ENCODE measurements at regions not wholly inside any gene's neighbourhood (a gene's known extent, or its start where the extent isn't known, plus 50 kb on each side); places are given as distances from the start of the nearest gene placed in this dataset.

GRCh38 chr10:118955531-118955930, 74.0 kb upstream of the NANOS1 start:
- Mint-ChIP-seq H3K36me3 (no peaks in the 10 kb centered on the region), H3K27ac (peak overlapping the region in 1 of 7 donors; percentile 5), H3K27me3 (peaks cover 2 to 15% of the 10 kb centered on the region in 2 donors), H3K9me3 (no peaks in the 10 kb centered on the region), H3K4me3 (no peak overlapping the region), H3K4me1 (peaks cover 0 to 3% (median under 1%) of the 10 kb centered on the region in 4 donors)
- no peaks in the 10 kb centered on the region for H3K36me3 ChIP-seq (ENCODE audit: insufficient read depth, low read length)
- DNase-seq: no peak
- ChIA-PET CTCF (ENCODE audit: partially characterized antibody) (interaction anchor here (0.8 kb wide), 1 partner anchor 397 kb away, joined by 3 read pairs; no protein-coding TSS in a partner anchor), POLR2A (ENCODE audit: partially characterized antibody) (no interaction called here)
- intact Hi-C loops (cut with micrococcal nuclease): no loop called here
- no peaks in the 10 kb centered on the region for H3K9me3 ChIP-seq (ENCODE audit: control insufficient read depth in 1 of 2, low read length in 2 of 2)
- no peaks in the 10 kb centered on the region for H3K27me3 ChIP-seq (ENCODE audit: insufficient read depth, low read length)
- no peak overlapping the region for H3K27ac ChIP-seq (ENCODE audit: low read depth, low read length)
- H3K4me3 ChIP-seq (ENCODE audit: low read length in 2 of 2): no peak overlapping the region
- H3K4me1 ChIP-seq (ENCODE audit: insufficient read depth, low read length): no peaks in the 10 kb centered on the region

- no peaks in the 10 kb centered on the region for H3K9me3 Mint-ChIP-seq
- no peak for DNase-seq
- no peaks in the 10 kb centered on the region for H3K9me3 ChIP-seq (ENCODE audit: control insufficient read depth in 1 of 2, low read length in 2 of 2)
- H3K4me1 ChIP-seq (ENCODE audit: insufficient read depth, low read length): no peaks in the 10 kb centered on the region
- H3K36me3 Mint-ChIP-seq: no peaks in the 10 kb centered on the region
- H3K4me1 Mint-ChIP-seq: peaks cover 0 to 3% (median under 1%) of the 10 kb centered on the region in 4 donors
- H3K27ac Mint-ChIP-seq: no peak overlapping the region
- H3K36me3 ChIP-seq (ENCODE audit: insufficient read depth, low read length): no peaks in the 10 kb centered on the region
- no peak overlapping the region for H3K4me3 Mint-ChIP-seq
- ChIA-PET CTCF (ENCODE audit: partially characterized antibody) (no interaction called here), POLR2A (ENCODE audit: partially characterized antibody) (no interaction called here)
- intact Hi-C loops (cut with micrococcal nuclease): no loop called here
- H3K27ac ChIP-seq (ENCODE audit: low read depth, low read length): no peak overlapping the region
- peaks cover 2 to 11% of the 10 kb centered on the region in 2 donors for H3K27me3 Mint-ChIP-seq
- H3K27me3 ChIP-seq (ENCODE audit: insufficient read depth, low read length): no peaks in the 10 kb centered on the region
- H3K4me3 ChIP-seq (ENCODE audit: low read length in 2 of 2): no peak overlapping the region
Observed at GRCh38 chr10:118955951-118956801, 73.3 kb upstream of the NANOS1 start.

- Histone ChIP-seq H3K4me1 (ENCODE audit: insufficient read depth, low read length) (no peaks in the 10 kb centered on the region), H3K27me3 (ENCODE audit: insufficient read depth, low read length) (no peaks in the 10 kb centered on the region), H3K27ac (ENCODE audit: low read depth, low read length) (no peak overlapping the region), H3K4me3 (ENCODE audit: low read length in 2 of 2) (no peak overlapping the region), H3K36me3 (ENCODE audit: insufficient read depth, low read length) (no peaks in the 10 kb centered on the region), H3K9me3 (ENCODE audit: control insufficient read depth in 1 of 2, low read length in 2 of 2) (no peaks in the 10 kb centered on the region)
- peaks cover 0 to 3% (median under 1%) of the 10 kb centered on the region in 4 donors for H3K4me1 Mint-ChIP-seq
- peak overlapping the region in 1 of 7 donors; percentile 52 for H3K27ac Mint-ChIP-seq
- intact Hi-C loops (cut with micrococcal nuclease): no loop called here
- POLR2A ChIA-PET (ENCODE audit: partially characterized antibody): no interaction called here
- no peaks in the 10 kb centered on the region for H3K9me3 Mint-ChIP-seq
- no peak for DNase-seq
- H3K27me3 Mint-ChIP-seq: peaks cover 2 to 11% of the 10 kb centered on the region in 2 donors
- H3K36me3 Mint-ChIP-seq: no peaks in the 10 kb centered on the region
- peak overlapping the region in 1 of 8 donors; percentile 20 for H3K4me3 Mint-ChIP-seq
- CTCF ChIA-PET (ENCODE audit: partially characterized antibody): no interaction called here
Observed at GRCh38 chr10:118956802-118957442, 72.6 kb upstream of the NANOS1 start.

- ChIA-PET POLR2A (ENCODE audit: partially characterized antibody) (no interaction called here), CTCF (ENCODE audit: partially characterized antibody) (no interaction called here)
- Histone ChIP-seq H3K4me3 (ENCODE audit: low read length in 2 of 2) (no peak overlapping the region), H3K27me3 (ENCODE audit: insufficient read depth, low read length) (no peaks in the 10 kb centered on the region), H3K27ac (ENCODE audit: low read depth, low read length) (no peak overlapping the region), H3K4me1 (ENCODE audit: insufficient read depth, low read length) (no peaks in the 10 kb centered on the region), H3K36me3 (ENCODE audit: insufficient read depth, low read length) (no peaks in the 10 kb centered on the region), H3K9me3 (ENCODE audit: control insufficient read depth in 1 of 2, low read length in 2 of 2) (no peaks in the 10 kb centered on the region)
- peak overlapping the region in 1 of 7 donors; percentile 52 for H3K27ac Mint-ChIP-seq
- H3K27me3 Mint-ChIP-seq: peaks cover 2 to 11% of the 10 kb centered on the region in 2 donors
- no peaks in the 10 kb centered on the region for H3K9me3 Mint-ChIP-seq
- DNase-seq: no peak
- H3K36me3 Mint-ChIP-seq: no peaks in the 10 kb centered on the region
- intact Hi-C loops (cut with micrococcal nuclease): no loop called here
- peak overlapping the region in 1 of 8 donors; percentile 20 for H3K4me3 Mint-ChIP-seq
- H3K4me1 Mint-ChIP-seq: peaks cover 0 to 3% (median under 1%) of the 10 kb centered on the region in 4 donors
Observed at GRCh38 chr10:118957443-118957825, 72.1 kb upstream of the NANOS1 start.

GRCh38 chr10:118957966-118958365, 71.5 kb upstream of the NANOS1 start:
- H3K9me3 ChIP-seq (ENCODE audit: control insufficient read depth in 1 of 2, low read length in 2 of 2): no peaks in the 10 kb centered on the region
- H3K4me1 ChIP-seq (ENCODE audit: insufficient read depth, low read length): no peaks in the 10 kb centered on the region
- Mint-ChIP-seq H3K4me3 (no peak overlapping the region), H3K9me3 (no peaks in the 10 kb centered on the region), H3K36me3 (no peaks in the 10 kb centered on the region), H3K4me1 (peaks cover 0 to 3% (median under 1%) of the 10 kb centered on the region in 4 donors), H3K27me3 (peaks cover 3 to 8% of the 10 kb centered on the region in 2 donors), H3K27ac (no peak overlapping the region)
- DNase-seq: no peak
- intact Hi-C loops (cut with micrococcal nuclease): no loop called here
- no peak overlapping the region for H3K27ac ChIP-seq (ENCODE audit: low read depth, low read length)
- CTCF ChIA-PET (ENCODE audit: partially characterized antibody): no interaction called here
- no peak overlapping the region for H3K4me3 ChIP-seq (ENCODE audit: low read length in 2 of 2)
- H3K27me3 ChIP-seq (ENCODE audit: insufficient read depth, low read length): no peaks in the 10 kb centered on the region
- POLR2A ChIA-PET (ENCODE audit: partially characterized antibody): no interaction called here
- no peaks in the 10 kb centered on the region for H3K36me3 ChIP-seq (ENCODE audit: insufficient read depth, low read length)

GRCh38 chr10:118958559-118958958, 71.0 kb upstream of the NANOS1 start:
- POLR2A ChIA-PET (ENCODE audit: partially characterized antibody): no interaction called here

GRCh38 chr10:118958984-118959925, 70.3 kb upstream of the NANOS1 start:
- POLR2A ChIA-PET (ENCODE audit: partially characterized antibody): no interaction called here
- peak in 1 of 5 donors; percentile 2 for DNase-seq
- no peak overlapping the region for H3K27ac Mint-ChIP-seq
- peaks cover 0 to 3% (median under 1%) of the 10 kb centered on the region in 4 donors for H3K4me1 Mint-ChIP-seq
- H3K27me3 Mint-ChIP-seq: peaks cover 3 to 9% of the 10 kb centered on the region in 2 donors
- Histone ChIP-seq H3K9me3 (ENCODE audit: control insufficient read depth in 1 of 2, low read length in 2 of 2) (no peaks in the 10 kb centered on the region), H3K27me3 (ENCODE audit: insufficient read depth, low read length) (no peaks in the 10 kb centered on the region), H3K4me3 (ENCODE audit: low read length in 2 of 2) (no peak overlapping the region), H3K27ac (ENCODE audit: low read depth, low read length) (no peak overlapping the region), H3K36me3 (ENCODE audit: insufficient read depth, low read length) (no peaks in the 10 kb centered on the region), H3K4me1 (ENCODE audit: insufficient read depth, low read length) (no peaks in the 10 kb centered on the region)
- intact Hi-C loops (cut with micrococcal nuclease): no loop called here
- H3K9me3 Mint-ChIP-seq: no peaks in the 10 kb centered on the region
- CTCF ChIA-PET (ENCODE audit: partially characterized antibody): no interaction called here
- no peak overlapping the region for H3K4me3 Mint-ChIP-seq
- H3K36me3 Mint-ChIP-seq: no peaks in the 10 kb centered on the region

More at GRCh38 chr10:118958559-118958958, 71.0 kb upstream of the NANOS1 start:
- no peaks in the 10 kb centered on the region for H3K27me3 ChIP-seq (ENCODE audit: insufficient read depth, low read length)
- intact Hi-C loops (cut with micrococcal nuclease): no loop called here
- H3K36me3 Mint-ChIP-seq: no peaks in the 10 kb centered on the region
- CTCF ChIA-PET (ENCODE audit: partially characterized antibody): no interaction called here
- no peaks in the 10 kb centered on the region for H3K4me1 ChIP-seq (ENCODE audit: insufficient read depth, low read length)
- H3K4me3 ChIP-seq (ENCODE audit: low read length in 2 of 2): no peak overlapping the region
- H3K27ac Mint-ChIP-seq: no peak overlapping the region
- no peaks in the 10 kb centered on the region for H3K9me3 ChIP-seq (ENCODE audit: control insufficient read depth in 1 of 2, low read length in 2 of 2)
- H3K27me3 Mint-ChIP-seq: peaks cover 4 to 6% of the 10 kb centered on the region in 2 donors
- no peak for DNase-seq
- H3K36me3 ChIP-seq (ENCODE audit: insufficient read depth, low read length): no peaks in the 10 kb centered on the region
- H3K4me1 Mint-ChIP-seq: peaks cover 0 to 3% (median under 1%) of the 10 kb centered on the region in 4 donors
- H3K27ac ChIP-seq (ENCODE audit: low read depth, low read length): no peak overlapping the region
- H3K4me3 Mint-ChIP-seq: no peak overlapping the region
- H3K9me3 Mint-ChIP-seq: no peaks in the 10 kb centered on the region
